ENCODE measurements at regions not wholly inside any gene's neighbourhood (a gene's known extent, or its start where the extent isn't known, plus 50 kb on each side); places are given as distances from the start of the nearest gene placed in this dataset.

- peak overlapping the region in 2 of 12 donors; percentile 2 to 13 for H3K27ac ChIP-seq
- intact Hi-C loops (cut with DNase I): no loop called here
- peaks cover 0 to 8% (median 0%) of the 10 kb centered on the region in 12 donors for H3K4me1 ChIP-seq
- no peak overlapping the region for H3K4me3 ChIP-seq
- no peaks in the 10 kb centered on the region for H3K27me3 ChIP-seq
- DNase-seq: peak in 1 of 5 donors; percentile 23
- peak in 1 of 4 donors; percentile 72 for ATAC-seq
- no peaks in the 10 kb centered on the region for H3K36me3 ChIP-seq
- WGBS, 4 donors: 23 to 58% (median 31%) methylated on average over 1 of the region's 1 CpG
- H3K9me3 ChIP-seq: no peaks in the 10 kb centered on the region
- no peak for TF ChIP-seq POLR2A (IDR thresholded peaks at IDR 0.05)
- TF ChIP-seq, protein P1, sequence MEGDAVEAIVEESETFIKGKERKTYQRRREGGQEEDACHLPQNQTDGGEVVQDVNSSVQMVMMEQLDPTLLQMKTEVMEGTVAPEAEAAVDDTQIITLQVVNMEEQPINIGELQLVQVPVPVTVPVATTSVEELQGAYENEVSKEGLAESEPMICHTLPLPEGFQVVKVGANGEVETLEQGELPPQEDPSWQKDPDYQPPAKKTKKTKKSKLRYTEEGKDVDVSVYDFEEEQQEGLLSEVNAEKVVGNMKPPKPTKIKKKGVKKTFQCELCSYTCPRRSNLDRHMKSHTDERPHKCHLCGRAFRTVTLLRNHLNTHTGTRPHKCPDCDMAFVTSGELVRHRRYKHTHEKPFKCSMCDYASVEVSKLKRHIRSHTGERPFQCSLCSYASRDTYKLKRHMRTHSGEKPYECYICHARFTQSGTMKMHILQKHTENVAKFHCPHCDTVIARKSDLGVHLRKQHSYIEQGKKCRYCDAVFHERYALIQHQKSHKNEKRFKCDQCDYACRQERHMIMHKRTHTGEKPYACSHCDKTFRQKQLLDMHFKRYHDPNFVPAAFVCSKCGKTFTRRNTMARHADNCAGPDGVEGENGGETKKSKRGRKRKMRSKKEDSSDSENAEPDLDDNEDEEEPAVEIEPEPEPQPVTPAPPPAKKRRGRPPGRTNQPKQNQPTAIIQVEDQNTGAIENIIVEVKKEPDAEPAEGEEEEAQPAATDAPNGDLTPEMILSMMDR (IDR thresholded peaks at IDR 0.05): no peak
Observed at GRCh38 chr20:39941245-39941644, 747.8 kb downstream of the MAFB start.

DNA sequence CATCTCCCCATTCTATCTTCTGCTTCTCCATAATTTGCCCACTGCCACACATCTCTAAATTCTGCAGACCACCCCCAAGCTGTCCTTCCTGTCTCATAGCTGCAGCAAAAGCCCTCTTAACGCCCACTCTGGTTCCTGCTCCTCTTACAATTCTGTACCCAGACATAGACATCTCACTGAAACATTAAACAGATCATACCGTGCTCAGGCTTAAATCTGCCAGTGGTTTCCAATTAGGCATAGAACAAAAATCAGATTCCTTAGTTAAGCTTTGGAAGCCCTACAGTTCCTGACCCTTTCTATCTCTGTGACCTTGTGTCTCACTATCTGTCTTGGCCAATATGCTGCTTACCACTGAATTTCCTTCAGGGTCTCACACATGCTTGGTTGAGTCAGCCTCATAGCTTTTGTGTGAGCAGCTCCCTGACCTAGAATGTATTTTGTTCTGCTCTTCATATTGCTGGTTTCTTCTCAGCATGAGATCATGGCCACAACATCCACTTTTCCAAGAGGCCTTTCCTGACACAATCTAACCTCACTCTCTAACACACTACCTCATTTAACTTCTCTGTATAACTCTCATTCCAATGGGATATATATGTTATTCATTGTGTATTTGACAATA is 749.7 kb downstream of the MAFB start:
- peaks cover 0 to 8% (median 0%) of the 10 kb centered on the region in 12 donors for H3K4me1 ChIP-seq
- no peak overlapping the region for H3K27ac ChIP-seq
- DNase-seq: no peak
- peaks cover 0 to 3% (median 0%) of the 10 kb centered on the region in 12 donors for H3K9me3 ChIP-seq
- H3K36me3 ChIP-seq: no peaks in the 10 kb centered on the region
- intact Hi-C loops (cut with DNase I): no loop called here
- TF ChIP-seq, protein P1 (IDR thresholded peaks at IDR 0.05): no peak
- no peak for TF ChIP-seq POLR2A (IDR thresholded peaks at IDR 0.05)
- no peak overlapping the region for H3K4me3 ChIP-seq
- ATAC-seq: no peak
- H3K27me3 ChIP-seq: no peaks in the 10 kb centered on the region
- 68 to 80% (median 72%) methylated on average over 2 of the region's 2 CpGs for WGBS, 4 donors

DNA sequence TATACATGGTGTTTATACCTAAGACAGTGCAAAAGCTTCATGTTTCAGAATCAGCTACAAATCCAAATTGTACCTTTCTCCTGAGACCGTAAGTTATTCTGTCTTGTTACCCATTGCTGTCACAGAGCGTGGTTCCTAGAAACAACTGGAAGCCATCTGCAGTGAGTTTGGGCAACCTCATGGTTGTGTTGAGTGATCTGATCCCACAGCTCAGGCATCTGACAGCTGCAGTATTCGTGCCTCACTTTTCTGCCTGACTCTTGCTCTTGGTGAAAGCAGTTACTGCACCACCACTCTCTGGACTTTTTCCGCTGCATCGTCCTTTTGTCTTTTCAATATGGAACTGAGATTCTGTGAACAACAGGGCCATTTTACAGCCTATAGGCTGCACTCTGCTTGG is 752.6 kb downstream of the MAFB start:
- Histone ChIP-seq H3K36me3 (no peaks in the 10 kb centered on the region), H3K9me3 (peaks cover 0 to 4% (median 0%) of the 10 kb centered on the region in 12 donors), H3K4me1 (peaks cover 0 to 6% (median 0%) of the 10 kb centered on the region in 12 donors), H3K27me3 (no peaks in the 10 kb centered on the region), H3K4me3 (no peak overlapping the region), H3K27ac (no peak overlapping the region)
- DNase-seq: no peak
- intact Hi-C loops (cut with DNase I): no loop called here
- 71 to 85% (median 73%) methylated on average over 5 of the region's 5 CpGs for WGBS, 4 donors
- TF ChIP-seq, protein P1 (IDR thresholded peaks at IDR 0.05): no peak
- ATAC-seq: no peak

GRCh38 chr20:39935901-39936300 is 753.1 kb downstream of the MAFB start:
- DNase-seq (no peak), ATAC-seq (peak in 2 of 4 donors; percentile 27 to 58)
- Histone ChIP-seq H3K36me3 (no peaks in the 10 kb centered on the region), H3K27me3 (no peaks in the 10 kb centered on the region), H3K9me3 (peaks cover 0 to 5% (median 0%) of the 10 kb centered on the region in 12 donors), H3K4me1 (peaks cover 0 to under 1% (median 0%) of the 10 kb centered on the region in 12 donors), H3K27ac (no peak overlapping the region), H3K4me3 (no peak overlapping the region)
- WGBS, 4 donors: 32 to 48% (median 33%) methylated on average over 4 of the region's 4 CpGs
- TF ChIP-seq POLR2A (IDR thresholded peaks at IDR 0.05): no peak
- TF ChIP-seq, protein P1 (IDR thresholded peaks at IDR 0.05): no peak
- intact Hi-C loops (cut with DNase I): no loop called here
